ENCODE measurements at regions not wholly inside any gene's neighbourhood (a gene's known extent, or its start where the extent isn't known, plus 50 kb on each side); places are given as distances from the start of the nearest gene placed in this dataset.

DNA sequence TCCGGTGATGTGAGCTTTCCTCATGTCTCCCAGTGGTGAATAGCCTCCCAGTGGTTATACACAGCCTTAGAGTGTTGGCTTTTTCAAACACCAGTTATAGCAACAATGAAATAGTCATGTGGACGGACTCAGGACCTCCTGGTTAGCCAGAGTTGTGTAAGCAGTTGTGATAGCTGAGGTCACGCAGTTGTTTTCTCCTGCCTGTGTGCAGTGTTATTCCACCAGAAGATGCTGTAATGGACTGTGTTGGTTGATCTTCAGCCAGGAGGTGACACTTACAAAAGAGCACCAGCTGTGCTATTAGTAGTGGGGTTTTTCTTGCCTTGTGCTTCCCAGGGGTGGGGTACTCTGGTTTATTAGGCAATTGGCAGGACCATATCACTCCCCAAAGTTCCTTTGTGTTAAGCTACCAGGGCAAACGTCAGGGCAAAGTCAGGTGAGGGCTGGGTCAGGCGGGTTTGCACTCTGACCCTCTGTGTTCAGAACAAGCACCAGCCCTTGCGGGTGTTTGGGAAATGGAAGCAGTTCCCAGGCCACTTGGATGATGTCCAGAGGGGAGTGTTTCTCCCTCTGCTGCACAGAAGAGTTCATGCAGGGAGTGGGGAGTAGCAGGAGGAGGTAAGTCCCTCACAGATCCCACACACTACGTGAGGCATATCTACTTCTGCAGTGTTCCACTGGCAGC, 252.6 kb downstream of the TMEM47 start:
- H3K36me3 ChIP-seq (ENCODE audit: control insufficient read depth, insufficient read depth, low read length) = no peaks in the 10 kb centered on the region
- H3K4me3 ChIP-seq (ENCODE audit: low read depth, low read length) = no peak overlapping the region
- H3K9ac ChIP-seq (ENCODE audit: low read depth, low read length) = no peak overlapping the region
- no peaks in the 10 kb centered on the region for H3K4me1 ChIP-seq (ENCODE audit: control insufficient read depth, insufficient read depth, low read length)
- no peaks in the 10 kb centered on the region for H3K27me3 ChIP-seq (ENCODE audit: control insufficient read depth, insufficient read depth, low read length)
- H3K9me3 ChIP-seq (ENCODE audit: control insufficient read depth, insufficient read depth, low read length) = no peaks in the 10 kb centered on the region

DNA sequence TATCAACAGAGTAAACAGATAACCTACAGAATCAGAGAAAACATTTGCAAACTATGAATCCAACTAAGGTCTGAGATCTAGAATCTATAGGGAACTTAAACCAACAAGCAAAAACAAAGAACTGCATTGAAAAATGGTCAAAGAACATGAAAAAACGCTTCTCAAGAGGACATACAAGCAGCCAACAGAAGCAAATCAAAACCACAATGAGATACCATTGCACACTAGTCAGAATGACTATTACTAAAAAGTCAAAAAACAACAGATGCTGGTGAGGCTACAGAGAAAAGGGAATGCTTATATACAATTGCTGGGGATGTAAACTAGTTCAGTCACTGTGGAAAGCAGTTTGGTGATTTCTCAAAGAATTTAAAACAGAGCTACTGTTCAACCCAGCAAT, 255.7 kb downstream of the TMEM47 start:
- Histone ChIP-seq H3K36me3 (ENCODE audit: control insufficient read depth, insufficient read depth, low read length) (no peaks in the 10 kb centered on the region), H3K27me3 (ENCODE audit: control insufficient read depth, insufficient read depth, low read length) (no peaks in the 10 kb centered on the region), H3K9me3 (ENCODE audit: control insufficient read depth, insufficient read depth, low read length) (no peaks in the 10 kb centered on the region), H3K9ac (ENCODE audit: low read depth, low read length) (no peak overlapping the region), H3K4me3 (ENCODE audit: low read depth, low read length) (no peak overlapping the region), H3K4me1 (ENCODE audit: control insufficient read depth, insufficient read depth, low read length) (no peaks in the 10 kb centered on the region)

DNA sequence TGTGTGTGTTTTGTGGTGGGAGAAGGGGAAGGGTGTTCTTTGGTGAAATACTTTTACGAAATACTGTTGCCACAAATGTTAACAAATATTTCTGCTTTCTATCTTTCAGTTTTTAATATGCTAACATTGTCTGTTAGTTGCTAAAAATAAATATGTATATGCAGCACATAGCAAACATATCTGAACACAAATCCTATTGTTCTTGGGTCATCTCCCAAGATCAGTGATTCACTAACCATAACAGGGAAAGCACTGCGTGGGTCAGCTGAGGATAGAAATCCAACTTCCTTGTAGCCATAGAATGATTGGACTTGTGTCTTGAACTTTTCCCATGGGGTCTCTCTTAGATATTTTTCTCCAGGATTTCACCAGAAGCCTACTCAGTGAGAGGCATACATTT, 250.3 kb upstream of the FAM47A start:
- H3K36me3 ChIP-seq (ENCODE audit: control insufficient read depth, insufficient read depth, low read length) = no peaks in the 10 kb centered on the region
- no peak overlapping the region for H3K4me3 ChIP-seq (ENCODE audit: low read depth, low read length)
- no peaks in the 10 kb centered on the region for H3K4me1 ChIP-seq (ENCODE audit: control insufficient read depth, insufficient read depth, low read length)
- H3K27me3 ChIP-seq (ENCODE audit: control insufficient read depth, insufficient read depth, low read length) = no peaks in the 10 kb centered on the region
- no peaks in the 10 kb centered on the region for H3K9me3 ChIP-seq (ENCODE audit: control insufficient read depth, insufficient read depth, low read length)
- H3K9ac ChIP-seq (ENCODE audit: low read depth, low read length) = no peak overlapping the region

DNA sequence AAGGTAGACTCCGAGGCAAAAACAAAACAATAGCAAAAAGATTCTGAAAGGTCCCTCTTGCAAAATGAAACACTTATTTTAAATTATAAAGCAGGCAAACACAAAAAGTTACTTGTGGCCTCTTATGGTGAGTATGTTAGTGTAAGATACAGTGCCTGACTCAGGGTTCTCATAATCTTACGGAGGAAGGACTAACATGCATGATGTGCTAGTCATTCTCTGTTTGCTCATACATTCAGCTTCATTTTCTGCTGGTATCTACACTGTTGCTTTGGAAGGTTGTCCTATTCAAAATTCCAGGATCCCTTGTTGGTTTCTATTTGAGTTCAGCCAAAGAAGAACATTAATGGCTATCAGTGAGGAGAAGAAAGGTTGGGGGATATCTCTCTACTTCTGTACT, 249.1 kb upstream of the FAM47A start:
- Histone ChIP-seq H3K9me3 (ENCODE audit: control insufficient read depth, insufficient read depth, low read length) (no peaks in the 10 kb centered on the region), H3K36me3 (ENCODE audit: control insufficient read depth, insufficient read depth, low read length) (no peaks in the 10 kb centered on the region), H3K9ac (ENCODE audit: low read depth, low read length) (no peak overlapping the region), H3K27me3 (ENCODE audit: control insufficient read depth, insufficient read depth, low read length) (no peaks in the 10 kb centered on the region), H3K4me3 (ENCODE audit: low read depth, low read length) (no peak overlapping the region), H3K4me1 (ENCODE audit: control insufficient read depth, insufficient read depth, low read length) (no peaks in the 10 kb centered on the region)

DNA sequence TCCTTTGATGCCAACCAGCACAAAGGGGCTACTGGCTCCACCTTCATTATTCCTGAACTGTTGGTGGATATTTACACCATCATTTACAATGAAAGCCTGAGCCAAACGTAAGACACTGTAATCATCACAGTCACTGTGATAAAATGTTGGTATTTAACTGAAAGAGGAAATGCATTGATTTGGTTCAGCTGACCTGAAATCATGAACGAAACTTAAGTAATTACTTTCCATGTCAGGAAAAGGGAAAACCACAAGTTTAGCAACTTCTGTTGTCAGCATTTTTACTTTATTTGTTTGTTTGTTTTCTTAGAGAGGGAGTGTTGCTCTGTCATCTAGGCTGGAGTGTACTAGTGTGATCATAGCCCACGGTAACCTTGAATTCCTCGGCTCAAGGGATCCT, 247.8 kb upstream of the FAM47A start:
- H3K9ac ChIP-seq (ENCODE audit: low read depth, low read length) = no peak overlapping the region
- H3K4me3 ChIP-seq (ENCODE audit: low read depth, low read length) = no peak overlapping the region
- H3K27me3 ChIP-seq (ENCODE audit: control insufficient read depth, insufficient read depth, low read length) = no peaks in the 10 kb centered on the region
- H3K9me3 ChIP-seq (ENCODE audit: control insufficient read depth, insufficient read depth, low read length) = no peaks in the 10 kb centered on the region
- H3K4me1 ChIP-seq (ENCODE audit: control insufficient read depth, insufficient read depth, low read length) = no peaks in the 10 kb centered on the region
- H3K36me3 ChIP-seq (ENCODE audit: control insufficient read depth, insufficient read depth, low read length) = no peaks in the 10 kb centered on the region

DNA sequence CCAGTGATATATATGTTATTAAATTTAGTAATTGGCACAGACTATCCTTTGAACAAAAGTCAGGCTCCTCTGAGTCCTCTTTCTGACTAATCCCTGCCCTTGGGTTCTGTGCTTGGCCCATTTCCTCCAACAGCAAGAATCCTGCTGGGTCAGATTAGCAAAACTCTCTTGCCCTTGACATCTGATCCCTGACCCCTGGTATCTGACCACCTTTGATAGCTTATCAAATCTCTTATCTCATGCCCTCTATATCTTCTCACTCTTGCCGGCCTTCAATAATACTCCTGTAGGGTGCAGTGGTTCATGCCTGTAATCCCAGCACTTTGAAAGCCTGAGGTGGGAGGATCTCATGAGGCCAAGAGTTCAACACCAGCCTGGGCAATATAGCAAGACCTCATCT, 245.5 kb upstream of the FAM47A start:
- Histone ChIP-seq H3K36me3 (ENCODE audit: control insufficient read depth, insufficient read depth, low read length) (no peaks in the 10 kb centered on the region), H3K9me3 (ENCODE audit: control insufficient read depth, insufficient read depth, low read length) (no peaks in the 10 kb centered on the region), H3K4me1 (ENCODE audit: control insufficient read depth, insufficient read depth, low read length) (no peaks in the 10 kb centered on the region), H3K9ac (ENCODE audit: low read depth, low read length) (no peak overlapping the region), H3K27me3 (ENCODE audit: control insufficient read depth, insufficient read depth, low read length) (no peaks in the 10 kb centered on the region), H3K4me3 (ENCODE audit: low read depth, low read length) (no peak overlapping the region)

DNA sequence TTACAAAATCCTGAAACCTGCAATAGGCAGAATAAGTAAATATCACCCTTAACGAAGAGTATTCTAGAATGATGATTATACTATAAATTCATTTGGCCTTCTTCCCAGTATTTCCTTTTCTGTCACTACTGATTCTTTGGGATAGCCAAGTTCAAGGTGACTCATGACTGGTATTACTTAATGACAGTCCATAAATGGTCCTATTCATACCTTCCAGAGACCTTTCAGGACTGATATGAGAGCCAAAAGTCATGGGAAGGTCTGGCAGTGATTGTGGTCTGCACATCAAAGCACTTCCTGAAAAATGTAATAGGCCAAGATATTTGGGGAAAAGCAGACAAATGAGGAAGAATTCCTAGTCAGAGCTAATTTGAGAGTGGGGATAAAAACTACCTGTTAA, 239.6 kb upstream of the FAM47A start:
- Histone ChIP-seq H3K9ac (ENCODE audit: low read depth, low read length) (no peak overlapping the region), H3K27me3 (ENCODE audit: control insufficient read depth, insufficient read depth, low read length) (no peaks in the 10 kb centered on the region), H3K9me3 (ENCODE audit: control insufficient read depth, insufficient read depth, low read length) (no peaks in the 10 kb centered on the region), H3K4me1 (ENCODE audit: control insufficient read depth, insufficient read depth, low read length) (no peaks in the 10 kb centered on the region), H3K36me3 (ENCODE audit: control insufficient read depth, insufficient read depth, low read length) (no peaks in the 10 kb centered on the region), H3K4me3 (ENCODE audit: low read depth, low read length) (no peak overlapping the region)

DNA sequence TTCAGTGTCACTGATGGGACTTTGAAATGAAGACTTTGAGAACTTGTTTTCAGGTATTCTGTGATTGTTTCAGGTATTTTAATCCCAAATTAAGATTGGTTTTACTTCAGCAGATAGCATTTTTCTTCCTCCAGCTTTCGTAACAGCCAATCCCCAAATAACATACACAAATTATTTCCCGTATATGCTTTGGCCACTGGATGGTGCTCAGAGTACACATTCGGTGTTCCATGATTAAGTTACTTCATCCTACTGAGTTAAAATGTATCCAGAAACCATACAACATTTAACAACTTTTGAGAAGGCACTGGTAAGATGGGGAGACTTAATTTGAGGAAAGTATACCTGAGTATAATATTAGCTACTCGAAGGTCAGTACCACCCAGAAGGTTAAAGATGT, 233.4 kb upstream of the FAM47A start:
- no peaks in the 10 kb centered on the region for H3K9me3 ChIP-seq (ENCODE audit: control insufficient read depth, insufficient read depth, low read length)
- no peak overlapping the region for H3K4me3 ChIP-seq (ENCODE audit: low read depth, low read length)
- H3K36me3 ChIP-seq (ENCODE audit: control insufficient read depth, insufficient read depth, low read length) = no peaks in the 10 kb centered on the region
- no peaks in the 10 kb centered on the region for H3K4me1 ChIP-seq (ENCODE audit: control insufficient read depth, insufficient read depth, low read length)
- no peak overlapping the region for H3K9ac ChIP-seq (ENCODE audit: low read depth, low read length)
- no peaks in the 10 kb centered on the region for H3K27me3 ChIP-seq (ENCODE audit: control insufficient read depth, insufficient read depth, low read length)

DNA sequence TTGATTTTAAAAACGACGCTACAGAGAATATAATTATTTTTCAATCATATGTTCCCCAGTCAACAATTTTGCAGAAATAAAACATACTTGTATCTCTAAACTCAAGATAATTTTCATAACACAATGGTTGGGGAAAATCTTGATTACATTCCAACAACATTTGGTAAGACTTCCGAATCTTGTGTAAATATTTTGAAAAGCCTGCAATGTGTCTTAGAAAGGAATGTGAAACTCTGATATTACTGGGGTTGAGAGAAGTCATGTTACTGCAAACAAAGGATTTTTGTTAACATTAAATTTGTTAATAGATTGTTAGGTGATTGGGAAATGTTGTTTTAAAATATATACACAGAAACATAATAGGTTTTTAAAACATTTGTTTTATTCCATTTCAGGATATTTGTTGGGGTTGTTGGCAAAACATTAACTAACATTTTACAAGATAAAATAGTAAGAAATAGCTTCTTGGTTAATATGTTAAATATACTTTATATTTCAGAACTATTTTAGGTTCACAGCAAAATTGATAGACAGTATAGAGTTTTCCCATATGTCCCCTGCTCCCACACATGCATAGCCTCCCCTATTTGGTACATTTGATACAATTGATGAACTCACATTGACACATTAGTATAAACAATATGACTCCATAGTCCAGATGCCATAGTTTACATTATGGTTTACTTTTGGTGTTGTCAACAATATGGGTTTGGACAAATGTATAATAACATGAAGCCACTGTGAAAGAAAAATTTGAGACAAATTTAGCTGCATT, 218.6 kb upstream of the FAM47A start:
- H3K36me3 ChIP-seq (ENCODE audit: control insufficient read depth, insufficient read depth, low read length) = no peaks in the 10 kb centered on the region

DNA sequence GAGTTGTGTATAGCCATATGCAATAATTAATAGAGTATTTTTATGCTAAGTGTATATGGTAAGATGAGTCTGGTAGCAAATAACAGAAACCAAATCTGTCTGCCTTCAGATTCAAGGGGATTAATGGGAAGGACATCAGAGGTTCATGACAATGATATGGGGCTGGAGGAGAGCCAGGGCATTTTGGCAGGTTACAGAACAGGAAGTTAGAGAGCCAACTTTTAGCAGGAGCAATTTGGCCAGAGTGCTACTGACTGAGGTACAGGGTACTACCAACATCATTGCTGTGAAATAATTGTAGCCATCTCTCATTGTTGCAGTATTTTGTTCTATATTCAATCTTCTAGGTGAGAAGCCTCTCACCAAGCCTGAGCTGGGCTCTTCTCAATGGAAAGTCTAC, 210.9 kb upstream of the FAM47A start:
- Histone ChIP-seq H3K36me3 (ENCODE audit: control insufficient read depth, insufficient read depth, low read length) (no peaks in the 10 kb centered on the region), H3K4me1 (ENCODE audit: control insufficient read depth, insufficient read depth, low read length) (no peaks in the 10 kb centered on the region), H3K27me3 (ENCODE audit: control insufficient read depth, insufficient read depth, low read length) (no peaks in the 10 kb centered on the region), H3K4me3 (ENCODE audit: low read depth, low read length) (no peak overlapping the region), H3K9ac (ENCODE audit: low read depth, low read length) (no peak overlapping the region), H3K9me3 (ENCODE audit: control insufficient read depth, insufficient read depth, low read length) (no peaks in the 10 kb centered on the region)

More for the DNA sequence above, 218.6 kb upstream of the FAM47A start:
- Histone ChIP-seq H3K9ac (ENCODE audit: low read depth, low read length) (no peak overlapping the region), H3K4me1 (ENCODE audit: control insufficient read depth, insufficient read depth, low read length) (no peaks in the 10 kb centered on the region), H3K27me3 (ENCODE audit: control insufficient read depth, insufficient read depth, low read length) (no peaks in the 10 kb centered on the region), H3K4me3 (ENCODE audit: low read depth, low read length) (no peak overlapping the region), H3K9me3 (ENCODE audit: control insufficient read depth, insufficient read depth, low read length) (no peaks in the 10 kb centered on the region)

DNA sequence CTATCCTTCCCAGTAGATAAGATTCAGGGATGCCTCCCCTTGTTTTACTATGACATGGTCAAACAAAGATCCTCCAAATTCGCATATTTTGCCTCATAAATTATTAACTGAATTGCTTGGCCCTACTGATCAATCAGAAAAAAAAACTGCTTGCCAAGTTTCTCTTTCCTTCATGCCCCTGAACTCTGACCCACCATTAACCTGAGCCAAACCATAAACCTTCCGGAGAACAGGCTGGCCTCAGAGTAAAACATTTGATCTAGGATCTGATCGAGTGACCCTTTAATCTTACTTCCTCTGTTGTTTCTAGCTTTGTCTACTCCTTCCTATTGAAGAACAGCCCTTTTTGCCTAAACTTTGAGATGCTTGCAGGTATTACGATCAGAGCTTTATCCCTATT, 209.7 kb upstream of the FAM47A start:
- H3K36me3 ChIP-seq (ENCODE audit: control insufficient read depth, insufficient read depth, low read length) = no peaks in the 10 kb centered on the region
- H3K4me3 ChIP-seq (ENCODE audit: low read depth, low read length) = no peak overlapping the region

DNA sequence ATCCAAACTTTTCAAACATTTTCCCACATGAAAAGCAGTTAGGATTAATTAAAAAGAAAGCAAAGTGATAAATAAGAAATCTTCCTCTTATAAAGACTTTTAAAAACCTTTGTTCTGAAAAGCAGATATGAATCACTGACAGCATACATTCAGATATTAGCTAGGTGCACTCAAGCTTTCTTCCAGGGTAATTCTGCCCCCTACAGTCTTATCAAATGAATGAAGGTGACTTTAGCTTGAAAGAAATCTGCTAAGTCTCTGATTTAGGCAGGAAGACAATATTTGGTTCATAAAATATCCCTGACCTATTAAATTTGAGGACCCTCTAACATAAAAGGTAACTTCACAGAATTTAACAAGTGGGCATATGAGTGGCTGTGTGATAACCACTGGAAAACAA, 209.1 kb upstream of the FAM47A start:
- H3K9ac ChIP-seq (ENCODE audit: low read depth, low read length) = no peak overlapping the region
- H3K27me3 ChIP-seq (ENCODE audit: control insufficient read depth, insufficient read depth, low read length) = no peaks in the 10 kb centered on the region
- H3K9me3 ChIP-seq (ENCODE audit: control insufficient read depth, insufficient read depth, low read length) = no peaks in the 10 kb centered on the region
- no peaks in the 10 kb centered on the region for H3K36me3 ChIP-seq (ENCODE audit: control insufficient read depth, insufficient read depth, low read length)
- H3K4me1 ChIP-seq (ENCODE audit: control insufficient read depth, insufficient read depth, low read length) = no peaks in the 10 kb centered on the region
- no peak overlapping the region for H3K4me3 ChIP-seq (ENCODE audit: low read depth, low read length)

More for the DNA sequence above, 209.7 kb upstream of the FAM47A start:
- H3K9ac ChIP-seq (ENCODE audit: low read depth, low read length) = no peak overlapping the region
- H3K4me1 ChIP-seq (ENCODE audit: control insufficient read depth, insufficient read depth, low read length) = no peaks in the 10 kb centered on the region
- no peaks in the 10 kb centered on the region for H3K9me3 ChIP-seq (ENCODE audit: control insufficient read depth, insufficient read depth, low read length)
- H3K27me3 ChIP-seq (ENCODE audit: control insufficient read depth, insufficient read depth, low read length) = no peaks in the 10 kb centered on the region

Measured in iPS-15b (cell line).